Coronary artery (tissue), 2 donors: ENCODE measurements at regions not wholly inside any gene's neighbourhood (a gene's known extent, or its start where the extent isn't known, plus 50 kb on each side); places are given as distances from the start of the nearest gene placed in this dataset.

Source experiments
- DNase-seq: peaks from one replicate; pipeline ENCODE4 v3.0.0-alpha.2; 2017; ENCODE audit warnings: low spot score
- H3K27ac ChIP-seq, 2 donors: fragments of 200-600 bp; sonication (generic); one replicate each; pipeline ENCODE4 v1.5.1; 2016 to 2019
- H3K4me3 ChIP-seq: fragments of 200-600 bp; sonication (generic); 2 replicates; pipeline ENCODE4 v1.5.1; 2016; ENCODE audit warnings: mild to moderate bottlenecking, moderate library complexity
- TF ChIP-seq, protein P1 (sequence below): fragments of 200-600 bp; sonication (generic); IDR thresholded peaks from one replicate; pipeline ENCODE4 v1.5.1; 2019; ENCODE audit warnings: antibody characterized with exemption

DNA sequence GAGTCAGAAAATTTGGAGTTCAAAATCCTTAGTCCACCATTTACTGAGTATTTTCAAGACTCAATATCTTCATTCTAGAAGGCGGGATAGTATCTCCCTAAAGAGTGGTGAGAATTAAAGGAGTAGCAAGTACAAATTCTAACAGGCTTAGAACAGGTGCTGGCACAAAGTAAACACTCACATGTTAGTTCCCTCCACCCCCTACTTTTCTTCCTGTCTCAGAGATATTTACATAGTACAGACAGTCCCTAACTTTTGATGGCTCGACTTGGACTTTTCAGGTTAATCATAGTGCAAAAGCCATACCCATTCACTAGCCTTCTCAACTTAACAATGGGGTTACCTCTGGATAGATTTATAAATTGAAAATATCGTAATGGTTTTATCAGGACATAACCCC lies 476.2 kb upstream of the RASGRP1 start:
- H3K4me3 ChIP-seq, result no peak overlapping the region
- H3K27ac ChIP-seq, result no peak overlapping the region
- no peak for DNase-seq
- TF ChIP-seq, protein P1, sequence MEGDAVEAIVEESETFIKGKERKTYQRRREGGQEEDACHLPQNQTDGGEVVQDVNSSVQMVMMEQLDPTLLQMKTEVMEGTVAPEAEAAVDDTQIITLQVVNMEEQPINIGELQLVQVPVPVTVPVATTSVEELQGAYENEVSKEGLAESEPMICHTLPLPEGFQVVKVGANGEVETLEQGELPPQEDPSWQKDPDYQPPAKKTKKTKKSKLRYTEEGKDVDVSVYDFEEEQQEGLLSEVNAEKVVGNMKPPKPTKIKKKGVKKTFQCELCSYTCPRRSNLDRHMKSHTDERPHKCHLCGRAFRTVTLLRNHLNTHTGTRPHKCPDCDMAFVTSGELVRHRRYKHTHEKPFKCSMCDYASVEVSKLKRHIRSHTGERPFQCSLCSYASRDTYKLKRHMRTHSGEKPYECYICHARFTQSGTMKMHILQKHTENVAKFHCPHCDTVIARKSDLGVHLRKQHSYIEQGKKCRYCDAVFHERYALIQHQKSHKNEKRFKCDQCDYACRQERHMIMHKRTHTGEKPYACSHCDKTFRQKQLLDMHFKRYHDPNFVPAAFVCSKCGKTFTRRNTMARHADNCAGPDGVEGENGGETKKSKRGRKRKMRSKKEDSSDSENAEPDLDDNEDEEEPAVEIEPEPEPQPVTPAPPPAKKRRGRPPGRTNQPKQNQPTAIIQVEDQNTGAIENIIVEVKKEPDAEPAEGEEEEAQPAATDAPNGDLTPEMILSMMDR, result no peak

GRCh38 chr15:39041979-39042495 lies 477.4 kb upstream of the RASGRP1 start:
- no peak overlapping the region for H3K4me3 ChIP-seq
- DNase-seq, result no peak
- no peak overlapping the region for H3K27ac ChIP-seq
- TF ChIP-seq, protein P1, result no peak

- TF ChIP-seq, protein P1, result no peak
Observed at GRCh38 chr15:39051626-39052322, 487.2 kb upstream of the RASGRP1 start.

GRCh38 chr15:39052323-39052705 lies 487.7 kb upstream of the RASGRP1 start:
- no peak overlapping the region for H3K27ac ChIP-seq
- DNase-seq, result no peak
- TF ChIP-seq, protein P1, result no peak
- H3K4me3 ChIP-seq, result no peak overlapping the region

More at GRCh38 chr15:39051626-39052322, 487.2 kb upstream of the RASGRP1 start:
- Histone ChIP-seq H3K4me3 (no peak overlapping the region), H3K27ac (no peak overlapping the region)
- no peak for DNase-seq

GRCh38 chr15:39053480-39053879 lies 488.9 kb upstream of the RASGRP1 start:
- TF ChIP-seq, protein P1, result no peak
- no peak overlapping the region for H3K27ac ChIP-seq
- no peak overlapping the region for H3K4me3 ChIP-seq
- no peak for DNase-seq

DNA sequence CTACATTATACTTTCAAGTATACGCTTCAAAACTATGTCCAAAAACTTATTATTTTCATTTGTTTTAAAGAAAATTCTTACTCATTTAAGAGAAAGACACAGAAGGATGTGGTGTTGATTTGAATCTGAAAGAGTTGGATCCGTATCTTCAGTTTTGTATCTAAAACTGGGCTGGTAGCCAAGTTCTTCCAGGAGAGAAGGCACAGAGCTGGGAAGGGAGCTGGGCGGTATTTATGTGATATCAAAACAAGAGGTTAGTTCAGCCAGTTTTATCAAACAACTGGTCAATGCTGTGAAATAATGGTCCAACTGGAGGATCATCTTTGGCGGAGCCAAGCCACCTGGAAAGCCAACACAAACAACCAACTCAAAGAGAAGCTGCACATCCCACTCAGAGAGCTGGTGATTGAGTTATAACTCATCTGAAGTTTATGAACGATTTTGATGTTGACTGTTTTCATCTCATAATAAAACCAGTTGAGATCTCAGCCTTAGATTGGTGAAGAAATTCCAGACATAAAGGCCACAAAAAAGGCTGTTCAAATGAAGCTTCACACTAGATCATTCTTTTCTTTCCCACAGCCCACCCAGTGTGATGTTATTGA lies 489.6 kb upstream of the RASGRP1 start:
- DNase-seq, result no peak
- Histone ChIP-seq H3K27ac (no peak overlapping the region), H3K4me3 (no peak overlapping the region)
- TF ChIP-seq, protein P1, result no peak

DNA sequence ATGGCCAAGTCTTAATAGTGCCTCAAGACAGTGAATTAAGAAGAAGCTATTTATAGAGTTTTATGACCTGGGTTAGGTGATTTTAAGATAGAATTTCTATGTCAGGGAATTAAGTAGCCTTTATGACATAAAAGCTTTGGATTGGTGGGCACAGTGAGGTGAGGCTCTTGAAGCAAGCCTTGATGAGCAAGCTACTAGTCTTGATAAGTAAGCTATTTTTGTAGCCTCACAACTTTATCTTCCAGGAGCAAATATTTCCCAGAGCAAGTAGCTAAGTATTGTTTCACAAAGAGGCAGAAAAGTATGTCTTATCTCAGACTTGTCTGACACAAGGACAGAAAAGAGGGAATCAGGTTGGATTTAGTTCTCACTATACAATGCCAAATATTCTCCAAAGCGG lies 491.7 kb upstream of the RASGRP1 start:
- TF ChIP-seq, protein P1, result no peak
- H3K27ac ChIP-seq, result no peak overlapping the region
- DNase-seq, result no peak
- no peak overlapping the region for H3K4me3 ChIP-seq
